ENCODE measurements at regions not wholly inside any gene's neighbourhood (a gene's known extent, or its start where the extent isn't known, plus 50 kb on each side); places are given as distances from the start of the nearest gene placed in this dataset.
"Not testable (repeated sequence)": the region's sequence is repeated elsewhere in the genome, so short reads cannot be mapped to it uniquely, and the experiment has no call there.

- peaks cover 4% of the 10 kb centered on the region for H3K4me1 ChIP-seq (ENCODE audit: control insufficient read depth, insufficient read depth, low read length, poor library complexity, severe bottlenecking)
Measured at GRCh38 chr10:33483124-33483815, 148.8 kb upstream of the NRP1 start.

GRCh38 chr10:33482486-33482885 is 148.0 kb upstream of the NRP1 start:
- Histone ChIP-seq H3K27ac (ENCODE audit: low read depth, low read length, severe bottlenecking) (no peak overlapping the region), H3K9me3 (ENCODE audit: control insufficient read depth, low read length) (no peaks in the 10 kb centered on the region), H3K4me1 (ENCODE audit: control insufficient read depth, insufficient read depth, low read length, poor library complexity, severe bottlenecking) (peaks cover 4% of the 10 kb centered on the region), H3K36me3 (ENCODE audit: control insufficient read depth, insufficient read depth, low read length) (no peaks in the 10 kb centered on the region), H3K4me3 (ENCODE audit: extremely low read depth, insufficient read depth, low read length, poor library complexity, severe bottlenecking) (no peak overlapping the region)
- WGBS, 2 experiments (ENCODE audit: insufficient coverage in 2 of 2), result 93 to 96% methylated on average over 3 to 5 of the region's 5 CpGs

More at GRCh38 chr10:33483124-33483815, 148.8 kb upstream of the NRP1 start:
- Histone ChIP-seq H3K36me3 (ENCODE audit: control insufficient read depth, insufficient read depth, low read length) (no peaks in the 10 kb centered on the region), H3K27ac (ENCODE audit: low read depth, low read length, severe bottlenecking) (no peak overlapping the region), H3K9me3 (ENCODE audit: control insufficient read depth, low read length) (no peaks in the 10 kb centered on the region), H3K4me3 (ENCODE audit: extremely low read depth, insufficient read depth, low read length, poor library complexity, severe bottlenecking) (no peak overlapping the region)
- WGBS, 2 experiments (ENCODE audit: insufficient coverage in 2 of 2), result 25 to 34% methylated on average over 2 to 4 of the region's 5 CpGs

- 100% methylated on average over 1 of the region's 1 CpG; no CpG with 5 or more reads in 1 of the 2 experiments for WGBS, 2 experiments (ENCODE audit: insufficient coverage in 2 of 2)
- H3K4me3 ChIP-seq (ENCODE audit: extremely low read depth, insufficient read depth, low read length, poor library complexity, severe bottlenecking), result no peak overlapping the region
- no peaks in the 10 kb centered on the region for H3K9me3 ChIP-seq (ENCODE audit: control insufficient read depth, low read length)
- peaks cover 4% of the 10 kb centered on the region for H3K4me1 ChIP-seq (ENCODE audit: control insufficient read depth, insufficient read depth, low read length, poor library complexity, severe bottlenecking)
- H3K36me3 ChIP-seq (ENCODE audit: control insufficient read depth, insufficient read depth, low read length), result no peaks in the 10 kb centered on the region
- H3K27ac ChIP-seq (ENCODE audit: low read depth, low read length, severe bottlenecking), result no peak overlapping the region
Measured at GRCh38 chr10:33481184-33481583, 146.7 kb upstream of the NRP1 start.

- WGBS, 2 experiments (ENCODE audit: insufficient coverage in 2 of 2), result 93 to 94% methylated on average over 16 to 19 of the region's 24 CpGs
- H3K9me3 ChIP-seq (ENCODE audit: control insufficient read depth, low read length); H3K27ac ChIP-seq (ENCODE audit: low read depth, low read length, severe bottlenecking); H3K4me3 ChIP-seq (ENCODE audit: extremely low read depth, insufficient read depth, low read length, poor library complexity, severe bottlenecking); H3K4me1 ChIP-seq (ENCODE audit: control insufficient read depth, insufficient read depth, low read length, poor library complexity, severe bottlenecking); H3K36me3 ChIP-seq (ENCODE audit: control insufficient read depth, insufficient read depth, low read length): not testable (repeated sequence)
Measured at GRCh38 chr10:33480417-33480816, 145.9 kb upstream of the NRP1 start.

- H3K4me3 ChIP-seq (ENCODE audit: extremely low read depth, insufficient read depth, low read length, poor library complexity, severe bottlenecking), result no peak overlapping the region
- H3K36me3 ChIP-seq (ENCODE audit: control insufficient read depth, insufficient read depth, low read length), result no peaks in the 10 kb centered on the region
- WGBS, 2 experiments (ENCODE audit: insufficient coverage in 2 of 2), result 84 to 100% methylated on average over 1 to 4 of the region's 5 CpGs
- no peaks in the 10 kb centered on the region for H3K9me3 ChIP-seq (ENCODE audit: control insufficient read depth, low read length)
- H3K27ac ChIP-seq (ENCODE audit: low read depth, low read length, severe bottlenecking), result no peak overlapping the region
- H3K4me1 ChIP-seq (ENCODE audit: control insufficient read depth, insufficient read depth, low read length, poor library complexity, severe bottlenecking), result no peaks in the 10 kb centered on the region
Measured at GRCh38 chr10:33478675-33479125, 144.2 kb upstream of the NRP1 start.

- no peaks in the 10 kb centered on the region for H3K4me1 ChIP-seq (ENCODE audit: control insufficient read depth, insufficient read depth, low read length, poor library complexity, severe bottlenecking)
- no peak overlapping the region for H3K27ac ChIP-seq (ENCODE audit: low read depth, low read length, severe bottlenecking)
- H3K9me3 ChIP-seq (ENCODE audit: control insufficient read depth, low read length), result no peaks in the 10 kb centered on the region
- no peaks in the 10 kb centered on the region for H3K36me3 ChIP-seq (ENCODE audit: control insufficient read depth, insufficient read depth, low read length)
- no peak overlapping the region for H3K4me3 ChIP-seq (ENCODE audit: extremely low read depth, insufficient read depth, low read length, poor library complexity, severe bottlenecking)
- 94 to 100% methylated on average over 1 to 2 of the region's 5 CpGs for WGBS, 2 experiments (ENCODE audit: insufficient coverage in 2 of 2)
Measured at GRCh38 chr10:33478089-33478674, 143.7 kb upstream of the NRP1 start.

- Histone ChIP-seq H3K9me3 (ENCODE audit: control insufficient read depth, low read length) (no peaks in the 10 kb centered on the region), H3K36me3 (ENCODE audit: control insufficient read depth, insufficient read depth, low read length) (no peaks in the 10 kb centered on the region), H3K4me3 (ENCODE audit: extremely low read depth, insufficient read depth, low read length, poor library complexity, severe bottlenecking) (no peak overlapping the region), H3K27ac (ENCODE audit: low read depth, low read length, severe bottlenecking) (no peak overlapping the region), H3K4me1 (ENCODE audit: control insufficient read depth, insufficient read depth, low read length, poor library complexity, severe bottlenecking) (no peaks in the 10 kb centered on the region)
- WGBS, 2 experiments (ENCODE audit: insufficient coverage in 2 of 2), result 86 to 93% methylated on average over 4 of the region's 7 CpGs
Measured at GRCh38 chr10:33477291-33478088, 143.0 kb upstream of the NRP1 start.

GRCh38 chr10:33476757-33477273 is 142.3 kb upstream of the NRP1 start:
- no peaks in the 10 kb centered on the region for H3K4me1 ChIP-seq (ENCODE audit: control insufficient read depth, insufficient read depth, low read length, poor library complexity, severe bottlenecking)
- 98 to 99% methylated on average over 10 to 12 of the region's 13 CpGs for WGBS, 2 experiments (ENCODE audit: insufficient coverage in 2 of 2)
- no peaks in the 10 kb centered on the region for H3K36me3 ChIP-seq (ENCODE audit: control insufficient read depth, insufficient read depth, low read length)
- H3K9me3 ChIP-seq (ENCODE audit: control insufficient read depth, low read length), result no peaks in the 10 kb centered on the region
- no peak overlapping the region for H3K4me3 ChIP-seq (ENCODE audit: extremely low read depth, insufficient read depth, low read length, poor library complexity, severe bottlenecking)
- no peak overlapping the region for H3K27ac ChIP-seq (ENCODE audit: low read depth, low read length, severe bottlenecking)

GRCh38 chr10:33473688-33474087 is 139.2 kb upstream of the NRP1 start:
- no peak overlapping the region for H3K27ac ChIP-seq (ENCODE audit: low read depth, low read length, severe bottlenecking)
- no peak overlapping the region for H3K4me3 ChIP-seq (ENCODE audit: extremely low read depth, insufficient read depth, low read length, poor library complexity, severe bottlenecking)
- 100% methylated on average over 1 of the region's 3 CpGs; no CpG with 5 or more reads in 1 of the 2 experiments for WGBS, 2 experiments (ENCODE audit: insufficient coverage in 2 of 2)
- H3K9me3 ChIP-seq (ENCODE audit: control insufficient read depth, low read length), result no peaks in the 10 kb centered on the region
- no peaks in the 10 kb centered on the region for H3K36me3 ChIP-seq (ENCODE audit: control insufficient read depth, insufficient read depth, low read length)
- no peaks in the 10 kb centered on the region for H3K4me1 ChIP-seq (ENCODE audit: control insufficient read depth, insufficient read depth, low read length, poor library complexity, severe bottlenecking)

GRCh38 chr10:33468006-33468405 is 133.5 kb upstream of the NRP1 start:
- H3K9me3 ChIP-seq (ENCODE audit: control insufficient read depth, low read length); H3K27ac ChIP-seq (ENCODE audit: low read depth, low read length, severe bottlenecking); H3K4me1 ChIP-seq (ENCODE audit: control insufficient read depth, insufficient read depth, low read length, poor library complexity, severe bottlenecking); H3K4me3 ChIP-seq (ENCODE audit: extremely low read depth, insufficient read depth, low read length, poor library complexity, severe bottlenecking); H3K36me3 ChIP-seq (ENCODE audit: control insufficient read depth, insufficient read depth, low read length): not testable (repeated sequence)
- 96 to 100% methylated on average over 3 to 10 of the region's 28 CpGs for WGBS, 2 experiments (ENCODE audit: insufficient coverage in 2 of 2)
